ENCODE measurements at regions not wholly inside any gene's neighbourhood (a gene's known extent, or its start where the extent isn't known, plus 50 kb on each side); places are given as distances from the start of the nearest gene placed in this dataset.

GRCh38 chr5:175109058-175109755, 334.8 kb downstream of the DRD1 start:
- TF ChIP-seq CTCF (conservative IDR thresholded peaks at IDR 0.05; ENCODE audit: low read depth, low read length) = no peak
- no peak overlapping the region for H3K4me3 ChIP-seq (ENCODE audit: low read length)
- no peak for DNase-seq (ENCODE audit: low read depth)

- DNase-seq (ENCODE audit: low read depth) = no peak
- H3K4me3 ChIP-seq (ENCODE audit: low read length) = no peak overlapping the region
- no peak for TF ChIP-seq CTCF (conservative IDR thresholded peaks at IDR 0.05; ENCODE audit: low read depth, low read length)
Observed at GRCh38 chr5:175107865-175108264, 336.1 kb downstream of the DRD1 start.

GRCh38 chr5:175107028-175107588, 336.9 kb downstream of the DRD1 start:
- no peak for DNase-seq (ENCODE audit: low read depth)
- no peak overlapping the region for H3K4me3 ChIP-seq (ENCODE audit: low read length)
- no peak for TF ChIP-seq CTCF (conservative IDR thresholded peaks at IDR 0.05; ENCODE audit: low read depth, low read length)

- no peak for TF ChIP-seq CTCF (conservative IDR thresholded peaks at IDR 0.05; ENCODE audit: low read depth, low read length)
- no peak overlapping the region for H3K4me3 ChIP-seq (ENCODE audit: low read length)
- DNase-seq (ENCODE audit: low read depth) = no peak
Observed at GRCh38 chr5:175104677-175105076, 339.3 kb downstream of the DRD1 start.

- DNase-seq (ENCODE audit: low read depth) = no peak
- TF ChIP-seq CTCF (conservative IDR thresholded peaks at IDR 0.05; ENCODE audit: low read depth, low read length) = no peak
- H3K4me3 ChIP-seq (ENCODE audit: low read length) = no peak overlapping the region
Observed at GRCh38 chr5:175103746-175104145, 340.2 kb downstream of the DRD1 start.

GRCh38 chr5:175102717-175103116, 341.3 kb downstream of the DRD1 start:
- no peak overlapping the region for H3K4me3 ChIP-seq (ENCODE audit: low read length)
- no peak for TF ChIP-seq CTCF (conservative IDR thresholded peaks at IDR 0.05; ENCODE audit: low read depth, low read length)
- DNase-seq (ENCODE audit: low read depth) = no peak

GRCh38 chr5:175098301-175098700, 345.7 kb downstream of the DRD1 start:
- DNase-seq (ENCODE audit: low read depth) = no peak
- TF ChIP-seq CTCF (conservative IDR thresholded peaks at IDR 0.05; ENCODE audit: low read depth, low read length) = no peak
- no peak overlapping the region for H3K4me3 ChIP-seq (ENCODE audit: low read length)
